ENCODE measurements at regions not wholly inside any gene's neighbourhood (a gene's known extent, or its start where the extent isn't known, plus 50 kb on each side); places are given as distances from the start of the nearest gene placed in this dataset.

GRCh38 chr3:72041511-72041910 is 256.6 kb upstream of the PROK2 start:
- TF ChIP-seq EZH2 (IDR thresholded peaks at IDR 0.05; ENCODE audit: borderline replicate concordance, low read depth, low read length, severe bottlenecking) (no peak), POLR2A (IDR thresholded peaks at IDR 0.05; ENCODE audit: low read depth, low read length) (no peak), MYC (IDR thresholded peaks at IDR 0.05; ENCODE audit: low read depth, low read length) (no peak), POLR2AphosphoS5 (IDR thresholded peaks at IDR 0.05; ENCODE audit: insufficient read depth, low read depth, low read length) (no peak)
- TF ChIP-seq, protein P1, sequence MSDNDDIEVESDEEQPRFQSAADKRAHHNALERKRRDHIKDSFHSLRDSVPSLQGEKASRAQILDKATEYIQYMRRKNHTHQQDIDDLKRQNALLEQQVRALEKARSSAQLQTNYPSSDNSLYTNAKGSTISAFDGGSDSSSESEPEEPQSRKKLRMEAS (IDR thresholded peaks at IDR 0.05; ENCODE audit: insufficient read depth, insufficient read length), result no peak
- TF ChIP-seq, protein P2, sequence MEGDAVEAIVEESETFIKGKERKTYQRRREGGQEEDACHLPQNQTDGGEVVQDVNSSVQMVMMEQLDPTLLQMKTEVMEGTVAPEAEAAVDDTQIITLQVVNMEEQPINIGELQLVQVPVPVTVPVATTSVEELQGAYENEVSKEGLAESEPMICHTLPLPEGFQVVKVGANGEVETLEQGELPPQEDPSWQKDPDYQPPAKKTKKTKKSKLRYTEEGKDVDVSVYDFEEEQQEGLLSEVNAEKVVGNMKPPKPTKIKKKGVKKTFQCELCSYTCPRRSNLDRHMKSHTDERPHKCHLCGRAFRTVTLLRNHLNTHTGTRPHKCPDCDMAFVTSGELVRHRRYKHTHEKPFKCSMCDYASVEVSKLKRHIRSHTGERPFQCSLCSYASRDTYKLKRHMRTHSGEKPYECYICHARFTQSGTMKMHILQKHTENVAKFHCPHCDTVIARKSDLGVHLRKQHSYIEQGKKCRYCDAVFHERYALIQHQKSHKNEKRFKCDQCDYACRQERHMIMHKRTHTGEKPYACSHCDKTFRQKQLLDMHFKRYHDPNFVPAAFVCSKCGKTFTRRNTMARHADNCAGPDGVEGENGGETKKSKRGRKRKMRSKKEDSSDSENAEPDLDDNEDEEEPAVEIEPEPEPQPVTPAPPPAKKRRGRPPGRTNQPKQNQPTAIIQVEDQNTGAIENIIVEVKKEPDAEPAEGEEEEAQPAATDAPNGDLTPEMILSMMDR (IDR thresholded peaks at IDR 0.05; ENCODE audit: extremely low read depth in 1 of 2, insufficient read depth in 1 of 2, low read depth in 1 of 2, low read length in 2 of 2), result no peak

All from endothelial cell of umbilical vein (primary cell).